ENCODE measurements at regions not wholly inside any gene's neighbourhood (a gene's known extent, or its start where the extent isn't known, plus 50 kb on each side); places are given as distances from the start of the nearest gene placed in this dataset.

GRCh38 chr10:71159892-71160291 is 52.5 kb upstream of the UNC5B start (continued):
- TF ChIP-seq MGA (IDR thresholded peaks at IDR 0.05) (peak; percentile 95), PTTG1 (tag; IDR thresholded peaks at IDR 0.05; ENCODE audit: low read depth) (no peak), CBX2 (IDR thresholded peaks at IDR 0.05; ENCODE audit: insufficient read depth, low read length, poor library complexity, severe bottlenecking) (no peak), MAZ (CRISPR knock-in tag; conservative IDR thresholded peaks at IDR 0.05 in 1 of 2, IDR thresholded peaks at IDR 0.05 in 1 of 2) (0 out of 4 replicates have a peak, but pooled peaks of 1 of the 2 experiments have one; percentile 21), FOXA3 (CRISPR knock-in tag; conservative IDR thresholded peaks at IDR 0.05 in 1 of 2, IDR thresholded peaks at IDR 0.05 in 1 of 2) (no peak), DPF2 (IDR thresholded peaks at IDR 0.05) (peak; percentile 25; the same call in 1 of the 2 replicates), MTA2 (IDR thresholded peaks at IDR 0.05; ENCODE audit: low read depth) (peak; percentile 45; the same call in 1 of the 2 replicates), PPARD (CRISPR knock-in tag; IDR thresholded peaks at IDR 0.05) (no peak), HINFP (tag; conservative IDR thresholded peaks at IDR 0.05; ENCODE audit: low read depth) (no peak), VEZF1 (CRISPR knock-in tag; IDR thresholded peaks at IDR 0.05) (0 out of 2 replicates have a peak, but pooled peaks have one; percentile 19), HNRNPLL (IDR thresholded peaks at IDR 0.05; ENCODE audit: low read depth, low read length, poor library complexity, severe bottlenecking) (no peak)

Data from K562 (cell line).